Upper lobe of left lung (tissue), 4 donors: ENCODE measurements at regions not wholly inside any gene's neighbourhood (a gene's known extent, or its start where the extent isn't known, plus 50 kb on each side); places are given as distances from the start of the nearest gene placed in this dataset.

Source experiments
- EP300 ChIP-seq, 4 donors: sonication (generic); formaldehyde crosslinking; IDR thresholded peaks; one replicate each; pipeline ENCODE4 v1.5.1; 2017; ENCODE audit warnings: antibody characterized with exemption in 4 of 4, control low read depth in 2 of 4
- POLR2A ChIP-seq, 4 donors: fragments of 450-650 bp; IDR thresholded peaks; one replicate each; pipeline ENCODE4 v1.5.1; 2016 to 2017; ENCODE audit warnings: antibody characterized with exemption in 4 of 4, mild to moderate bottlenecking in 2 of 4
- TF ChIP-seq, protein P1 (sequence below), 6 experiments: fragments of 450-650 bp in 4 of 6; fragments of 200-600 bp in 2 of 6; sonication (generic) in 2 of 6; IDR thresholded peaks; one replicate each; pipeline ENCODE4 v1.5.1; 2016 to 2019; ENCODE audit warnings: antibody characterized with exemption in 6 of 6

DNA sequence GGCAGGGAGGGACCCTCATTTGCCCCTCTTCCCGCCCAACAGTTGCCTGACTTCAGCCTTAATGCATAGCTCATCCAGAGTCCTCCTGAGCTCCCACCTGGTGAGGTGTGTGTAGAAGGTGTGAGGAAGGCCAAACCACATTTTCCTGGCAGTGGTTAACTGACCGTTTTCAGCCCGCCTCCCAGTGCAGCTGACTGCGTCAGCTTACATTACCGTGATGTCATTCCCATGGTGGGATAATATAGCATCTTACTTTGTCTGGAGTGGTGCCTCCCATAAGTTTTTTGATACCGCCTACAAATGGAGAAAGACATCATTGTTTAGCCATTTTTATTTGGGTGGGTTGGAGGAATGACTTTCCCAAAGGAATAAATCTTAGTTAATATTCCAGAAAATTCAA is 151.9 kb downstream of the C9orf152 start:
- TF ChIP-seq, protein P1, sequence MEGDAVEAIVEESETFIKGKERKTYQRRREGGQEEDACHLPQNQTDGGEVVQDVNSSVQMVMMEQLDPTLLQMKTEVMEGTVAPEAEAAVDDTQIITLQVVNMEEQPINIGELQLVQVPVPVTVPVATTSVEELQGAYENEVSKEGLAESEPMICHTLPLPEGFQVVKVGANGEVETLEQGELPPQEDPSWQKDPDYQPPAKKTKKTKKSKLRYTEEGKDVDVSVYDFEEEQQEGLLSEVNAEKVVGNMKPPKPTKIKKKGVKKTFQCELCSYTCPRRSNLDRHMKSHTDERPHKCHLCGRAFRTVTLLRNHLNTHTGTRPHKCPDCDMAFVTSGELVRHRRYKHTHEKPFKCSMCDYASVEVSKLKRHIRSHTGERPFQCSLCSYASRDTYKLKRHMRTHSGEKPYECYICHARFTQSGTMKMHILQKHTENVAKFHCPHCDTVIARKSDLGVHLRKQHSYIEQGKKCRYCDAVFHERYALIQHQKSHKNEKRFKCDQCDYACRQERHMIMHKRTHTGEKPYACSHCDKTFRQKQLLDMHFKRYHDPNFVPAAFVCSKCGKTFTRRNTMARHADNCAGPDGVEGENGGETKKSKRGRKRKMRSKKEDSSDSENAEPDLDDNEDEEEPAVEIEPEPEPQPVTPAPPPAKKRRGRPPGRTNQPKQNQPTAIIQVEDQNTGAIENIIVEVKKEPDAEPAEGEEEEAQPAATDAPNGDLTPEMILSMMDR (IDR thresholded peaks at IDR 0.05) = no peak
- TF ChIP-seq POLR2A (IDR thresholded peaks at IDR 0.05) = no peak
- no peak for TF ChIP-seq EP300 (IDR thresholded peaks at IDR 0.05)
